HG02852 (cell line): ENCODE measurements at regions not wholly inside any gene's neighbourhood (a gene's known extent, or its start where the extent isn't known, plus 50 kb on each side); places are given as distances from the start of the nearest gene placed in this dataset.

Source experiments
- ATAC-seq: cut with Tn5 transposase; IDR thresholded peaks from one replicate; pipeline ENCODE4 v1.9.1; 2021; ENCODE audit warnings: mild to moderate bottlenecking, moderate library complexity; ENCODE audit not compliant: unreplicated experiment

DNA sequence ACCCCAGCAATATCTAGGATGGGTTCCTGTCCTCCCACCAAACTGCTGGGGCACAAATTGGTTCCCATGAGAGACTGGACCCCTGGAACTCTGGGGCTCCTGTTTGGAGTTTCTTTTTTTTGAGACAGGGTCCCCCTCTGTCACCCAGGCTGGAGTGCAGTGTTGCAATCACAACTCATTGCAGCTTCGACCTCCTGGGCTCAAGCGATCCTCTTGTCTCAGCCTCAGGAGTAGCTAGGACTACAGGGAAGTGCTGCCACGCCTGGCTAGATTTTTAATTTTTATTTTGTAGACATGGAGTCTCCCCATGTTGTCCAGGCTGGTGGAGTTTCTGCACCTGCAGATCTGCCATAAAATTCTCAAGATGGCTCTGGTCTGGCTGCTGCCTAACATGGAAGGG lies 56.3 kb upstream of the BRD7 start:
- no peak for ATAC-seq

DNA sequence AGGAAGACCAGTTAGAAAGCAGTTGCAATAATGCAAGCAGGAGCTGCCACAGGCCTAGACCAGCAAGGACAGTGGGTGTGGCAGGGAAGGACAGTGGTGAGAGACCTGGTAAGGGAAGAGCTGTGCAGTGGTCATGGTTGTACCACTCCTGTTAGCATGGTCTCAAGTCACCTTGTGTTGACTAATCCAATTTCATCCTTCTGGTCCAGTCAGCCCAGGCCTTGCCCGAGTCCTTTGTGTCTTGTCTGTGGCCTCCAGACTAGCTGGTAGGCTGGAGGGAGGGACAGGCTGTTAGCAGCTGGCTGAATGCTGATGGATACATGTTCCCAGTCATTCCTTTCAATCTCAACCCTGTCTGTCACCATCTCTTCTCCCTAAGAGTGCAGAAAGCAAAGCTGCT lies 54.1 kb upstream of the BRD7 start:
- ATAC-seq = no peak

DNA sequence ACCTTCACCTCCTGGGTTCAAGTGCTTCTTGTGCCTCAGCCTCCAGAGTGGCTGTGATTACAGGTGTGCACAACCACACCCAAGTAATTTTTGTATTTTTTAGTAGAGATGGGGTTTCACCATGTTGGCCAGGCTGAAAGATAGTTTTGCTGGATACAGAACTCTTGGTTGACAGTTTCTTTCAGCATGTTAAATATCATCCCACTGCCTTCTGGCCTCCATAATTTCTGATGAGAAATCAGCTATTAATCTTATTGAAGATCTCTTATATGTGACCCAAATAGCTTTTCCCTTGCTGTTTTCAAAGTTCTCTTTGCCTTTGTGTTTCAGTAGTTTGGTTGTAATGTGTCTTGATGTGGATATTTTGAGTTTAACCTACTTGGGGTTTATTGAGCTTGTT lies 50.3 kb upstream of the BRD7 start:
- ATAC-seq = no peak
